ENCODE measurements at regions not wholly inside any gene's neighbourhood (a gene's known extent, or its start where the extent isn't known, plus 50 kb on each side); places are given as distances from the start of the nearest gene placed in this dataset.
"Not testable (repeated sequence)": the region's sequence is repeated elsewhere in the genome, so short reads cannot be mapped to it uniquely, and the experiment has no call there.

GRCh38 chr3:72077473-72078259, 292.7 kb upstream of the PROK2 start:
- ATAC-seq (no peak), DNase-seq (ENCODE audit: low spot score) (no peak)
- no peak overlapping the region for H3K27ac Mint-ChIP-seq
- no peak overlapping the region for H3K4me3 Mint-ChIP-seq
- H3K36me3 Mint-ChIP-seq = peaks cover 16% of the 10 kb centered on the region
- peaks cover 2 to 7% of the 10 kb centered on the region in 2 donors for H3K27me3 Mint-ChIP-seq
- H3K4me1 Mint-ChIP-seq (ENCODE audit: low read depth in 2 of 2) = peaks cover 13 to 18% of the 10 kb centered on the region in 2 donors
- H3K9me3 Mint-ChIP-seq = peaks cover 9% of the 10 kb centered on the region

GRCh38 chr3:72075848-72076247, 290.9 kb upstream of the PROK2 start:
- H3K36me3 Mint-ChIP-seq = peaks cover 16% of the 10 kb centered on the region
- H3K4me3 Mint-ChIP-seq; H3K27ac Mint-ChIP-seq; DNase-seq (ENCODE audit: low spot score); H3K9me3 Mint-ChIP-seq; ATAC-seq: not testable (repeated sequence)
- H3K4me1 Mint-ChIP-seq (ENCODE audit: low read depth in 2 of 2) = peaks cover 7 to 13% of the 10 kb centered on the region in 2 donors
- peaks cover 5 to 18% of the 10 kb centered on the region in 2 donors for H3K27me3 Mint-ChIP-seq

- peaks cover 13% of the 10 kb centered on the region for H3K36me3 Mint-ChIP-seq
- no peak overlapping the region for H3K27ac Mint-ChIP-seq
- H3K9me3 Mint-ChIP-seq = peaks cover 9% of the 10 kb centered on the region
- no peak for DNase-seq (ENCODE audit: low spot score)
- H3K4me1 Mint-ChIP-seq (ENCODE audit: low read depth in 2 of 2) = no peaks in the 10 kb centered on the region
- ATAC-seq = no peak
- H3K27me3 Mint-ChIP-seq = peaks cover 10 to 41% of the 10 kb centered on the region in 2 donors
- H3K4me3 Mint-ChIP-seq = no peak overlapping the region
Observed at GRCh38 chr3:72071624-72072023, 286.7 kb upstream of the PROK2 start.

- DNase-seq (ENCODE audit: low spot score) = no peak
- H3K4me3 Mint-ChIP-seq = no peak overlapping the region
Observed at GRCh38 chr3:72070005-72070404, 285.1 kb upstream of the PROK2 start.

GRCh38 chr3:72069543-72069942, 284.6 kb upstream of the PROK2 start:
- Mint-ChIP-seq H3K27ac (no peak overlapping the region), H3K36me3 (no peaks in the 10 kb centered on the region), H3K27me3 (peaks cover 17 to 50% of the 10 kb centered on the region in 2 donors), H3K4me1 (ENCODE audit: low read depth in 2 of 2) (no peaks in the 10 kb centered on the region), H3K4me3 (no peak overlapping the region), H3K9me3 (no peaks in the 10 kb centered on the region)
- ATAC-seq (no peak), DNase-seq (ENCODE audit: low spot score) (no peak)

More at GRCh38 chr3:72070005-72070404, 285.1 kb upstream of the PROK2 start:
- H3K9me3 Mint-ChIP-seq = peaks cover 1% of the 10 kb centered on the region
- ATAC-seq = no peak
- H3K27me3 Mint-ChIP-seq = peaks cover 16 to 50% of the 10 kb centered on the region in 2 donors
- no peak overlapping the region for H3K27ac Mint-ChIP-seq
- no peaks in the 10 kb centered on the region for H3K4me1 Mint-ChIP-seq (ENCODE audit: low read depth in 2 of 2)
- peaks cover 3% of the 10 kb centered on the region for H3K36me3 Mint-ChIP-seq

GRCh38 chr3:72068621-72069020, 283.7 kb upstream of the PROK2 start:
- Mint-ChIP-seq H3K27me3 (peaks cover 20 to 57% of the 10 kb centered on the region in 2 donors), H3K4me1 (ENCODE audit: low read depth in 2 of 2) (no peaks in the 10 kb centered on the region), H3K9me3 (peaks cover 5% of the 10 kb centered on the region), H3K36me3 (peaks cover 6% of the 10 kb centered on the region), H3K27ac (no peak overlapping the region), H3K4me3 (no peak overlapping the region)
- ATAC-seq = no peak
- no peak for DNase-seq (ENCODE audit: low spot score)

GRCh38 chr3:72067721-72068120, 282.8 kb upstream of the PROK2 start:
- Mint-ChIP-seq H3K4me1 (ENCODE audit: low read depth in 2 of 2) (no peaks in the 10 kb centered on the region), H3K27me3 (peaks cover 20 to 57% of the 10 kb centered on the region in 2 donors), H3K4me3 (no peak overlapping the region), H3K36me3 (peaks cover 6% of the 10 kb centered on the region), H3K9me3 (peaks cover 5% of the 10 kb centered on the region), H3K27ac (no peak overlapping the region)
- no peak for ATAC-seq
- no peak for DNase-seq (ENCODE audit: low spot score)

- DNase-seq (ENCODE audit: low spot score) (no peak), ATAC-seq (peak in 1 of 2 donors; percentile 38)
- Mint-ChIP-seq H3K9me3 (peaks cover 5% of the 10 kb centered on the region), H3K4me1 (ENCODE audit: low read depth in 2 of 2) (no peaks in the 10 kb centered on the region), H3K27me3 (peaks cover 20 to 54% of the 10 kb centered on the region in 2 donors), H3K36me3 (peaks cover 6% of the 10 kb centered on the region), H3K27ac (no peak overlapping the region), H3K4me3 (no peak overlapping the region)
Observed at GRCh38 chr3:72065872-72066641, 281.1 kb upstream of the PROK2 start.

- Mint-ChIP-seq H3K4me3 (no peak overlapping the region), H3K27ac (no peak overlapping the region), H3K4me1 (ENCODE audit: low read depth in 2 of 2) (no peaks in the 10 kb centered on the region), H3K27me3 (peaks cover 20 to 53% of the 10 kb centered on the region in 2 donors), H3K36me3 (peaks cover 6% of the 10 kb centered on the region), H3K9me3 (peaks cover 5% of the 10 kb centered on the region)
- DNase-seq (ENCODE audit: low spot score) = no peak
- no peak for ATAC-seq
Observed at GRCh38 chr3:72065236-72065635, 280.3 kb upstream of the PROK2 start.

- H3K27me3 Mint-ChIP-seq = peaks cover 20 to 49% of the 10 kb centered on the region in 2 donors
Observed at GRCh38 chr3:72064727-72065126, 279.8 kb upstream of the PROK2 start.

GRCh38 chr3:72062017-72062416, 277.1 kb upstream of the PROK2 start:
- DNase-seq (ENCODE audit: low spot score) = no peak
- peaks cover 5% of the 10 kb centered on the region for H3K9me3 Mint-ChIP-seq
- peaks cover 6% of the 10 kb centered on the region for H3K36me3 Mint-ChIP-seq
- H3K4me3 Mint-ChIP-seq = no peak overlapping the region
- H3K27ac Mint-ChIP-seq = no peak overlapping the region
- no peaks in the 10 kb centered on the region for H3K4me1 Mint-ChIP-seq (ENCODE audit: low read depth in 2 of 2)
- H3K27me3 Mint-ChIP-seq = peaks cover 15 to 27% of the 10 kb centered on the region in 2 donors
- ATAC-seq = no peak

More at GRCh38 chr3:72064727-72065126, 279.8 kb upstream of the PROK2 start:
- H3K4me1 Mint-ChIP-seq (ENCODE audit: low read depth in 2 of 2); H3K27ac Mint-ChIP-seq; H3K9me3 Mint-ChIP-seq; DNase-seq (ENCODE audit: low spot score); H3K36me3 Mint-ChIP-seq; ATAC-seq; H3K4me3 Mint-ChIP-seq: not testable (repeated sequence)

- H3K9me3 Mint-ChIP-seq = peaks cover 5% of the 10 kb centered on the region
- peaks cover 6% of the 10 kb centered on the region for H3K36me3 Mint-ChIP-seq
- DNase-seq (ENCODE audit: low spot score) = no peak
- H3K4me1 Mint-ChIP-seq (ENCODE audit: low read depth in 2 of 2) = no peaks in the 10 kb centered on the region
- H3K27me3 Mint-ChIP-seq = peaks cover 10 to 14% of the 10 kb centered on the region in 2 donors
- no peak overlapping the region for H3K4me3 Mint-ChIP-seq
- no peak overlapping the region for H3K27ac Mint-ChIP-seq
- no peak for ATAC-seq
Observed at GRCh38 chr3:72060447-72061034, 275.6 kb upstream of the PROK2 start.

- ATAC-seq = no peak
- no peaks in the 10 kb centered on the region for H3K36me3 Mint-ChIP-seq
- no peak overlapping the region for H3K4me3 Mint-ChIP-seq
- no peaks in the 10 kb centered on the region for H3K4me1 Mint-ChIP-seq (ENCODE audit: low read depth in 2 of 2)
- peaks cover 5 to 7% of the 10 kb centered on the region in 2 donors for H3K27me3 Mint-ChIP-seq
- H3K9me3 Mint-ChIP-seq = no peaks in the 10 kb centered on the region
- no peak for DNase-seq (ENCODE audit: low spot score)
- H3K27ac Mint-ChIP-seq = no peak overlapping the region
Observed at GRCh38 chr3:72058493-72059081, 273.6 kb upstream of the PROK2 start.
